Muscle of leg (tissue), 3 donors: ENCODE measurements at regions not wholly inside any gene's neighbourhood (a gene's known extent, or its start where the extent isn't known, plus 50 kb on each side); places are given as distances from the start of the nearest gene placed in this dataset.
"Not testable (repeated sequence)": the region's sequence is repeated elsewhere in the genome, so short reads cannot be mapped to it uniquely, and the experiment has no call there.

Source experiments
- DNase-seq: peaks from one replicate; pipeline ENCODE4 v3.0.0; 2013
- H3K27ac ChIP-seq: one replicate; pipeline ENCODE4 v1.5.1; 2013; ENCODE audit warnings: mild to moderate bottlenecking, low read length, control low read depth
- H3K27me3 ChIP-seq: one replicate; pipeline ENCODE4 v1.6.1; 2013; ENCODE audit warnings: low read length; ENCODE audit not compliant: control insufficient read depth, insufficient read depth
- H3K36me3 ChIP-seq: one replicate; pipeline ENCODE4 v1.6.1; 2013; ENCODE audit warnings: low read length; ENCODE audit not compliant: control insufficient read depth, insufficient read depth
- H3K4me1 ChIP-seq: one replicate; pipeline ENCODE4 v1.6.1; 2013; ENCODE audit warnings: low read length; ENCODE audit not compliant: control insufficient read depth, insufficient read depth
- H3K4me3 ChIP-seq: one replicate; pipeline ENCODE4 v1.5.1; 2013; ENCODE audit warnings: low read length, control low read depth
- H3K9me3 ChIP-seq: replicated peaks from 2 replicates; pipeline ENCODE4 v1.6.1; 2013; ENCODE audit warnings: low read depth, low read length; ENCODE audit not compliant: control insufficient read depth
- WGBS: methylation state at CpG from one replicate; pipeline ENCODE4 v1.1.5; 2013; ENCODE audit warnings: missing lambda C conversion rate; ENCODE audit not compliant: insufficient coverage; 5-methylcytosine and 5-hydroxymethylcytosine counted together

- WGBS: no CpG with 5 or more reads among the region's 16 CpGs
- DNase-seq, H3K4me3 ChIP-seq: not testable (repeated sequence)
These were observed 342.0 kb upstream of the PKN2 start for GRCh38 chr1:88342081-88342480.

DNA sequence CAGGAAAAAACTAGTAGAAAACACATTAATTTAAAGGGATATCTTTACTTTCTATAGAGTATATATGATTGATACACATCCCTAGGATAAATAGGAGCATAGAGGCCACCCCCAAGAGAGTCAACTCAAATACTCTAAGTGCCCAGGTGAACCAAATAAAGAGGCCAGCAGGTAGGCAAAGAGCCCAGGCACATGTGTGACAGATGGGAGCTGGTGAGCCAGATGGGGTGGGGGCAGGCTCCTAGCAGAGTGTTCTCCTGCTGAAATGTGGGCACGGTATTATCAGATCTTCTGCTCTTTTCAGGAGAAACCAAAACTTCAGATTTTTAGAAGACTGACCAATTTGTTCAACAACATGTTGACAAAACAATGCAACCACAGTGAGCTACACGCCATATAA is 333.4 kb upstream of the PKN2 start:
- H3K4me3 ChIP-seq: no peak overlapping the region
- H3K4me1 ChIP-seq: no peaks in the 10 kb centered on the region
- no peaks in the 10 kb centered on the region for H3K9me3 ChIP-seq
- no CpG with 5 or more reads among the region's 2 CpGs for WGBS
- no peaks in the 10 kb centered on the region for H3K27me3 ChIP-seq
- no peak for DNase-seq
- no peaks in the 10 kb centered on the region for H3K36me3 ChIP-seq
- H3K27ac ChIP-seq: no peak overlapping the region

More at GRCh38 chr1:88342081-88342480, 342.0 kb upstream of the PKN2 start:
- H3K36me3 ChIP-seq, H3K27me3 ChIP-seq, H3K9me3 ChIP-seq, H3K27ac ChIP-seq, H3K4me1 ChIP-seq: not testable (repeated sequence)

DNA sequence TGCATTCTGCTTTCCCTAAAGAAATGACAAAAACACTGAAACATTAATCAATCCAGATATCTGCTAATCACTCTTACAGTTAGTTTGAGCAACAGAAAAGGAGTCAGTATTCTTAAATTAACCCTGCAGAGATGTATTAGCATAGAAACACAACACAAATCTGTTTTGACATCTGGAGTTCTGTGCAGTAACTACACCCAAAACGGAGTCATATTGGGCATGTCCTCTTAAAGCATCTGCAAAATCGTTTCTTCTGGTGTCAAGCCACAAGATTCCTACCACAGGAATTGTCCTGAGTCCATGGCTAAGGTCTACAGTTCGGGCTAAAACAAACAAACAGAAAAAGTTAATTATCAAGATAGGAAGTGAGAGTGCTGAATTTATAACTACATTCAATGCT is 332.1 kb upstream of the PKN2 start:
- H3K9me3 ChIP-seq: no peaks in the 10 kb centered on the region
- DNase-seq: no peak

DNA sequence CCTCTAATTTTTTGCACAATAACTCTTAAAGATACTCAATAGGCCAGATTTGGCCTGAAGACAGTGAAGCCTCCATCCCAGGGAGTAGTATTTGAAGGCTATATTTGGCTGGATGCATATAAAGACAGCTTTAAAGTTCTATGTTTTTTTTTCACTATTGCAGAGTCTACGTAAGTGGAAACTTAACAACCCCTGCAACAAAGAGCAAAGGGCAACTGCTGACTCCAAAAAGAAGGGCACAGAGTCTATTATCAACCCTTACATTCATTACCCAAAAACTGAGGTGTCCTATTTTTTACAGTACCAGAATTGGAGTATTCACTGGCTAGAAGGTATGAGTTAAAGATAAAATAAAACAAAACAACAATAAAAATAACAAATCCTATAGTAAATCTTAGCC is 329.8 kb upstream of the PKN2 start:
- H3K4me1 ChIP-seq: no peaks in the 10 kb centered on the region
- H3K27me3 ChIP-seq: no peaks in the 10 kb centered on the region
- no peak overlapping the region for H3K4me3 ChIP-seq
- DNase-seq: no peak
- H3K9me3 ChIP-seq: no peaks in the 10 kb centered on the region
- no peak overlapping the region for H3K27ac ChIP-seq
- H3K36me3 ChIP-seq: no peaks in the 10 kb centered on the region
- no CpG with 5 or more reads among the region's 1 CpG for WGBS

More for the DNA sequence above, 332.1 kb upstream of the PKN2 start:
- Histone ChIP-seq H3K4me3 (no peak overlapping the region), H3K4me1 (no peaks in the 10 kb centered on the region), H3K36me3 (no peaks in the 10 kb centered on the region), H3K27ac (no peak overlapping the region), H3K27me3 (no peaks in the 10 kb centered on the region)
- WGBS: 33% methylated on average over 2 of the region's 3 CpGs

GRCh38 chr1:88357729-88358128 is 326.3 kb upstream of the PKN2 start:
- Histone ChIP-seq H3K36me3 (no peaks in the 10 kb centered on the region), H3K9me3 (no peaks in the 10 kb centered on the region), H3K4me3 (no peak overlapping the region), H3K27ac (no peak overlapping the region), H3K4me1 (no peaks in the 10 kb centered on the region), H3K27me3 (no peaks in the 10 kb centered on the region)
- no CpG with 5 or more reads among the region's 2 CpGs for WGBS
- DNase-seq: no peak

GRCh38 chr1:88371436-88372023 is 312.5 kb upstream of the PKN2 start:
- H3K4me3 ChIP-seq: no peak overlapping the region
- no peaks in the 10 kb centered on the region for H3K9me3 ChIP-seq
- H3K27me3 ChIP-seq: no peaks in the 10 kb centered on the region
- H3K36me3 ChIP-seq: no peaks in the 10 kb centered on the region
- H3K27ac ChIP-seq: no peak overlapping the region
- 60% methylated on average over 1 of the region's 4 CpGs for WGBS
- no peak for DNase-seq
- no peaks in the 10 kb centered on the region for H3K4me1 ChIP-seq

GRCh38 chr1:88375977-88376376 is 308.1 kb upstream of the PKN2 start:
- no peak overlapping the region for H3K27ac ChIP-seq
- H3K36me3 ChIP-seq: no peaks in the 10 kb centered on the region
- no peak overlapping the region for H3K4me3 ChIP-seq
- H3K4me1 ChIP-seq: no peaks in the 10 kb centered on the region
- whole genome bisulfite sequencing: no CpG with 5 or more reads among the region's 1 CpG
- no peak for DNase-seq
- H3K9me3 ChIP-seq: no peaks in the 10 kb centered on the region
- no peaks in the 10 kb centered on the region for H3K27me3 ChIP-seq

- Histone ChIP-seq H3K27ac (no peak overlapping the region), H3K27me3 (no peaks in the 10 kb centered on the region), H3K9me3 (no peaks in the 10 kb centered on the region), H3K4me1 (no peaks in the 10 kb centered on the region), H3K4me3 (no peak overlapping the region), H3K36me3 (no peaks in the 10 kb centered on the region)
- DNase-seq: no peak
These were observed 307.7 kb upstream of the PKN2 start for GRCh38 chr1:88376421-88376820.

DNA sequence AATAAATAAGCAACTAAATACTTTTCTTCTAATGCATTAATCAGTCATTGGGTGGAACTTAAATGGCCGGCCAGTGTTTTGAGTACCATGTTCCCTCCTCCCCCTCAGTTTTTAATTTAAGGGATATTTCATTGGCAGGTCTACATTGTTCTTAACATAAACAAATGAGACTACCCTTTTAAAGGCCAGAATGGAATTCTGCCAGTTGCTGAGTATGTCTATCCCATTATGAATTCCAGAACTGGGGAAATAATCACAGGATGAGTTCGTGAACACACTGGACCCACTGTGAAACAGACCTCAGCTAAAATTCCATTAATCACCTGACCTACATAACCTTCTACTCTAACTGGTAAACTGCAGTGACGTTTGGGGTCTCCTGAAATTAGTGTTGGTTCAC is 305.5 kb upstream of the PKN2 start:
- no peaks in the 10 kb centered on the region for H3K36me3 ChIP-seq
- no peak overlapping the region for H3K27ac ChIP-seq
- H3K9me3 ChIP-seq: no peaks in the 10 kb centered on the region
- 10% methylated on average over 2 of the region's 3 CpGs for WGBS
- H3K27me3 ChIP-seq: no peaks in the 10 kb centered on the region
- DNase-seq: peak; percentile 62
- H3K4me3 ChIP-seq: no peak overlapping the region
- H3K4me1 ChIP-seq: no peaks in the 10 kb centered on the region

GRCh38 chr1:88394958-88395357 is 289.1 kb upstream of the PKN2 start:
- DNase-seq: no peak
- Histone ChIP-seq H3K4me1 (no peaks in the 10 kb centered on the region), H3K27me3 (no peaks in the 10 kb centered on the region), H3K27ac (no peak overlapping the region), H3K9me3 (no peaks in the 10 kb centered on the region), H3K4me3 (no peak overlapping the region), H3K36me3 (no peaks in the 10 kb centered on the region)
- WGBS: no CpG with 5 or more reads among the region's 2 CpGs

- DNase-seq: no peak
- Histone ChIP-seq H3K27me3 (no peaks in the 10 kb centered on the region), H3K9me3 (no peaks in the 10 kb centered on the region), H3K27ac (no peak overlapping the region), H3K4me1 (no peaks in the 10 kb centered on the region), H3K4me3 (no peak overlapping the region), H3K36me3 (no peaks in the 10 kb centered on the region)
These were observed 285.7 kb upstream of the PKN2 start for GRCh38 chr1:88398338-88398737.
